Left lobe of liver (tissue), 2 donors: ENCODE measurements at regions not wholly inside any gene's neighbourhood (a gene's known extent, or its start where the extent isn't known, plus 50 kb on each side); places are given as distances from the start of the nearest gene placed in this dataset.

Experiments used
- ATAC-seq: fragments of 200-7000 bp; cut with Tn5 transposase; one replicate; pipeline ENCODE4 v1.9.1; 2020; ENCODE audit warnings: mild to moderate bottlenecking, moderate library complexity
- DNase-seq: peaks from one replicate; pipeline ENCODE4 v3.0.0-alpha.2; 2020; ENCODE audit warnings: low spot score
- donor health status: DM: no; HTN: no; CAD: no; lungs with moderate emphysema.
- donor health status: DM: no; HTN: yes; CAD: no.

DNA sequence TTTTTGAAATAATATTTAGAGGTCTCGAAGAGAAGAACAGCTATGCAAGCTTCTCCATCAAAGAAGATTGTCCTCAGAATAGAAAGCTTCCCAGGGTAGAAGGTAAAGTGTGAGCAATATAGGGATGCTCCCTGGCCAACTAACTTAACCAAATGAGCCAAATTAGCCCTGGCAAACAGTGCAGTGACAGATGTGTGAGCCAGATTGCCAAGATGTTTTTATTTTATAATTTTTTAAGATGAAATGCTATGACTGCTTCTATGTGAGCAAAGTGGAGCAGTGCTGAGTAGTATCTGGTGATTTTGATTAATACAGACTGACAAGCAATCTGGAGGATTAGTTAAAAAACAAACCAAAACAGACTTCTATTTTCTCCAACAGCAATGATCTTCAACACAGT, 202.1 kb downstream of the NOVA1 start:
- ATAC-seq = no peak
- DNase-seq = no peak

DNA sequence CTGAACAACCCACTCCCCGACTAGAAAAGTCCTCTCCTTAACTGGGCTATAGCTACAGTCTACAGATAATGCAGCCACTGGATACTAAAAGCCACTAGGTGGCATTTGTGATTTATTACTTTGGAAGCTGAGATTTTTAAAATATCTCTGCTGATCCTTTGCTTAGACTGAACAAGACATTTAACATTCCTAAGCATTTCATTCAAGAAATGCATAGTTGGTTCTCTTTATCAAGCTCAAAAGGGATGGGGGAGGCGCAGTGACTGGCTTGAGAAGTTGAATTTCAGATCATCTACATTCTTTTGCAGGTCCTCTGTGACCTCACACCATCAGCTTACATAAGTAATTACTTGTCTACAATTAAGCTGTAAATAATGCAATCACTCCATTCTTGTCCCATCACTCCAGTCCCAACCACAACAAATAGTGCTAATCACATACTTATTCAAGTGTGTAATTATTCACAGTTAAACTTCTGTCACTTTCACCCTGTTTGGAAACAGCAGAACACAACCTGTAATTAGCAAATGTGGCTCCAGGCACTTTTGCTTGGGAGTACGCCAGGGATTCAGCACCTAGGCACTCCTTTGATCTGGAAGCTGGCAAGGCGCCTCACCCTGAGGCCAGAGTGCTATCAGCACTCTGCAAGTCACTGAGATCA, 203.6 kb downstream of the NOVA1 start:
- no peak for DNase-seq
- peak; percentile 60 for ATAC-seq

DNA sequence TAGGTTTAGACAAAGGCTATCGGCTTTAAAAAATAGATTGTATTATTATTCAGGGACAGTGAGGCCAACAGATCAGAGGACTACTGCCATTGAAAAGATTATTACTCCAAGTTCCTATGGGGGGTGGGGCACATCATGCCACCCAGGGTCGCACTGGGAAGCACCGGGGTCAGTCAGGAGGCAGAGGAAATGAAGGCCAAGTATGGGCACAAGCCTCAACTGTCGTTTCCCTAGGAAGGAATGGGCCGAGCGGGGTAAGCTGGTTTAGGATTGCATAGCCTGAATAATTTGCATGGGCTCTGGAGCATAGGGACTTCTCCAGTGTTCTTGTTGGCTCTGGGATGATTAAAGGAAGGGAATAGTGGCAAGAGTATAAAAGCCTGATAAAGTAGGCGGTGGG, 205.3 kb downstream of the NOVA1 start:
- DNase-seq = no peak
- no peak for ATAC-seq

DNA sequence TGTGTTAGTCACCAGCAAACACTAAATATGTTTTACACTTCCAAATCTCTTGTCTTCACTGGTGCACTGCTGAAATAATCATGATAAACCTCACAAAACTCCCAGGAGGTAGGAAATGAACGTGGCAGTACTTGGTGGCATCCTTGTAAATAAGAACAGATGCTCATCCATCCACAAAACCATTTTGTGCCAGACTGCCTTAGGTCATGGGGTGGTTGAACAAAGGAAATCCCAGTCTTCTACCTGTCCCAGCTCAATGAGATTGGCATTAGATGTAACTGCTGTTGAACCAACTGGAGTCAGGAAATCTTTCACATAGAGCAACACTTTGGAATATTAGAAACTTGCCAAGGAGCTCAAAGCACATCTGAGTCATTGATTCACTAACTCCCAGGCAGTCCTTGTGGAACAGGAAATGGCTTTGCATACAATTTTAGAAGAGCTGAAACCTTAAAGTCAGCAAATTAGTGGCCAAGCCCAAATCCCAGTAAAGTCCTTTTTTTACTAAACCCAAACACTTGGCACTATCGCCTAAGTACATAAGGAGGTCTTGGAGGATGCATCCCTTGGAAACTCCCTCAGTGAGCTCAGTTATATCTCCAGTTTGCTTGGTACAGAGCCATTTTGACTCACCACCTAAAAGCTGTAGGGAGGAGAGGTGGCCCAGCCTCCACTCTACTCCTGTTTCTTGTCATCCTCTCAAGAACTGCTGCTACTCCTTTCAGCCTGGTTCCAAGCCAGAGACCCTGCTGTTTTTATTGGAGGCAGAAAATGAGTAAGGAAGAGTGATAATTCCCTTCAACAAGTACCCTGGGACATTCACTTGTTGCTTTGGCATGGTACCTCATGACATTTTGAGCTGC, 208.0 kb downstream of the NOVA1 start:
- DNase-seq (no peak), ATAC-seq (no peak)

DNA sequence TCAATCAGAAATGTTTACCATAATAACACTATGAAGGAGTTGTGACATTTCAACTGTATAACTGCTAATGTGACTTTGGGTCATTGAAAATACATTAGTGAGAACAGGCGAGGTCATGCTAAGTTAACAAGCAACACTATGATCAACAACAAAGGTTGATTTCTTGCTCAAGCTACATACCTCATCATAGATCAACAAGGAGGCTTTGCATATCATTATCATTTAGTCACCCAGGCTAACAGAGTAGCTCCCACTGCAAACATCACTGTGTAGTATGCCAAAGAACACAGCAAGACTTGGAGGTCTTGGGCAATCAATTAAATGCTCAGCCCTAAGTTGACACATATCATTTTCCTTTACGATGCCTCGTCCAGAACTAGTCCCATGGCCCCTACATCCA, 212.5 kb downstream of the NOVA1 start:
- ATAC-seq (no peak), DNase-seq (no peak)

DNA sequence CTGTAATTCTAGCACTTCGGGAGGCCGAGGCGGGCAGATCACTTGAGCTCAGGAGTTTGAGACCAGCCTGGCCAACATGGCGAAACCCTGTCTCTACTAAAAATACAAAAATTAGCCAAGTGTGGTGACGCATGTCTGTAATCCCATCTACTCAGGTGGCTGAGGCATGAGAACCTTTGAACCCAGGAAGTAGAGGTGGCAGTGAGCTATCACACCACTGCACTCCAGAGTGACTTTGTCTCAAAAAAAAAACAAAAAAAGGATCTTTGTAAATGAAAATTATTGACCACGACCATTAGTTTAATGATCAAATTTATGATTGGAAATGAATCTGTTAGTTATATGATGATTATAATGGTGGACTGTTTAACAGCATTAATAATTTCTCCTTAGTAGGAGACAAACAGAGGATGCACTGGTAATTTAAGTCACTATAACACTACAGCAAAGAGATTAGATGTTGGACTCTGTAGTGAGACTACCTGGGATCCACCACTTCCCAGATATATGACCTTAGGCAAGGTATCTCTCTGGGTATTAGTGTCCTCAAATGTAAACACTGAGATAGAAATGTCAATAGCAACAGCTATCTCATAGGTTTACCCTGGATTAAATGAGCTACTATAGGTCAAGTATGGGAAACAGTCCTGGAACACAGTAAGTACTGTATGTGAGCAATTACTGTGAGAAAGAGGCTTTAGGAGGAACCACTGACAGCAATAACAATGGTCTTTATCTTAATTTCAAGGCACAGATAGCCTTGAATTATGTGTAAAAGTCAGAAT, 214.7 kb downstream of the NOVA1 start:
- DNase-seq (no peak), ATAC-seq (no peak)

DNA sequence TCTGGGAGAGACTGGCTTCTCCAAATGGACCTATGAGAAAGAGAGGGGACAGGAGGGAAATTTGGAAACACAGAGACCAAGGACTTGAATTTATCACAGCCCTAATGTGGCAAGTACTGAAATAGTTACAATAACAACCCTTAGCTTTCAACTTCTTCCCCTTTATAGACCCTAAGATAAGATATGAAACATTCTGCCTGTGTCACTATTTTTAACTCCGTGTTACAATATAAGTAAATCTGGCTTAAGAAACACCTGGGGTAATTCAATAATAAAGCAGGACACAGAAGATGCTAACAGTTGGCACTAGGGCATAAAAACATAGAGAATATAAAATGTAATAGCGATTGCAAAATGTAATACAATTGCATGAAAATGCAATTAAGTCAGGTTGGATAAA, 216.4 kb downstream of the NOVA1 start:
- DNase-seq (no peak), ATAC-seq (no peak)

DNA sequence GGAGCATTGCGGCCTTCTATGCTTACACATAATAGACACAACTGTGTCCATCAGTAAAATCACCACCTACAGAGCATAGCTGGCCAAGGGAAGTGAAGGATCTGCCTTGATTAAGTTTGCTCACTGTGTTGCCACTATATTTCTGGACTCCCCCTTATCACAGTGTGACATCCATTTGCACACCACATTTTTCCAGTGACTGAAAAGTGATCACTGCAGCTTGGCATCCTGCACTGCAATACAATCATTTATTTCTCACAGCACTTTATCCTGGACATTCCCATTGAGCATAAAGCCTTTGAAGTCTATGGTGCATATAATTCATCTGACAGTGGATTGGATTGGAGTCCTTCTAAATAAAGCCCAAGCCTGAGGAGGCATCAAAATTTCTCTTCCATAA, 217.2 kb downstream of the NOVA1 start:
- DNase-seq (no peak), ATAC-seq (no peak)

DNA sequence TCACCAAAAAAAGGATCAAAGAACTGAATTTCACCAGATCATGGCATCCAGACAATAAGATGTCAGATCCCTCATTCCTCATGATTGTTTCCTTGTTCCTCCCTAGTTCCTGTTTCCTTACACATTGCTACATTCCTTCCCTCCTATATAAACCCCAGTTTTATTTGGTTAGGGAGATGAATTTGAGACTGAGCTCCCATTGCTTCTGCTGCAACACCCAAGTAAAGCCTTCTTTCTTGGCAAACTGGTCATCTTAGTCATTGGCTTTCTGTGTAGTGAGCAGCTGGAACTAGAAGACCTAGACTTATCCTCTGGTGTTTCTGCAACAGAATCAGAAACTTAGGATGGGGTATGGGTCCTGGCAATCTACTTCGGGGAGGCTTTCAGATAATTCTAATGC, 217.9 kb downstream of the NOVA1 start:
- DNase-seq (no peak), ATAC-seq (no peak)

DNA sequence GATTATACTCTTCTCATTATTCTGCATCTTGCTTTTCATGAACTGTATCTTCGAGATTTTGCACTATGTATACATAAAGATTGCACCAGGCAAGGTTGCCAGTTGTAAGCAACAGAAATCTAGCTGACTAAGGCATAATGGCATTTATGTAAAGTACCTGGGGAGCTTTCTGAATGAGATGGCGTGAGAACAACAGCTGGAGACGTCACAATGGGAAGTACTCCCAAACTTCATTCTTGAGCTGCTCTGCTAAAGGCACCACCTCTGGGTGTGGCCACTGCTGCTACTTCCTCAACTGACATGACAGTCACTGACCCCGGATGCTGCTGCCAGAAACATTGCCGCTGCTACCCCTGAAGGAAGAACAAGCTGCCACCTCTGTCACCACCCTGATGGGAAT, 220.7 kb downstream of the NOVA1 start:
- no peak for DNase-seq
- no peak for ATAC-seq

DNA sequence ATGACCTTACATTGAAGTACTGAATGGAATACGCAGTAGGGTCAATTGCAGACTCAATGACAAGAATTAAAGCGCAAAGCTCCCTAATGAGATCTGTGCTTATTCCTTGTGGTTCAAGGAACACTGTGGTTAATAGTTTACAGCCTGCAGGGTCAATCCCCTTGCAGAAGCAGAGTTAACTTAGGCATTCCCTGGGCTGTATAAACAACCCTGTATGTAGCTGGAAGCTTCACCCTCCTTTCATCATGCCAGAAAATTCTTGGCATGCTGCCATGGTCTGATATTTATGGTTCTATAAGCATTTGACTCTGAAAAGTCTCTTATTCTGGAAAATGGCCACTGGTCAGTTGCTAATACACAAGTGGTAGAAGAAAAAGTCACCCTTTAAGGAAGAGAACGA, 227.7 kb downstream of the NOVA1 start:
- ATAC-seq (peak; percentile 22), DNase-seq (no peak)

DNA sequence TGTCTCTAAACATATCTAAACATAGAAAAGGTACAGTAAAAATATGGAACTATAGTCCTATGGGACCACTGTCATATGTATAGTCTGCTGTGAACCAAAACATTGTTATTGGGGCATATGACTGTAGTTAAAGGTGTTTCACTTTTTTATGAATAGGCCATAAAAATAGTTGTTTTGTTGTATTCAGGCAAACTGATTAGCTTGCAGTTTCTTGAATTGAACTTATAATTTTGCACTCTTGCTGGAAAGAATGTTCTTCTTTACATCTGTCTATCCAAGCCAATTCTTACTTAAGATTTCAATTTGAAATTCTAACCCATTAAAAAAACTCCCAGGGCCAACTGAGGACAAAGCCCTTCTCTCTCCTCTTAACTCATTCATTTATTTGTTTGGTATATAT, 234.1 kb downstream of the NOVA1 start:
- no peak for ATAC-seq
- no peak for DNase-seq

DNA sequence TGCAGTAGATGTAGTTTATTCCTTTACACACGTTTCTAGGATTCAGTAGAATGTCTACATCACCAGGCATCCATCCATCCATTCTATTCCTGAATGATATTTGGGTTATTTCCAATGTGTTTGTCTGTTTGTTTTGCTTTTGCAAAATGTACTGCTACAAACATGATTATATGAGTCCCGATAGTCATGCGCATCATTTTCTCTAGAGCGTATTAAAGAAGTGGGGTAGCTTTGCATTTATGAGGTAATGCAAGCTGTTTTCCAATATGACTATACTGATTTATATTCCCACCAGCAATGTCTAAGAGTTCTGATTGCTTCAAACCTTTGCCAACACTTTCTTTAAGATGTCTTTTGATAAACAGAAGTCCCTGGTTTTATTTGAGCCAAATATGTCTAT, 253.2 kb downstream of the NOVA1 start:
- DNase-seq (no peak), ATAC-seq (no peak)

DNA sequence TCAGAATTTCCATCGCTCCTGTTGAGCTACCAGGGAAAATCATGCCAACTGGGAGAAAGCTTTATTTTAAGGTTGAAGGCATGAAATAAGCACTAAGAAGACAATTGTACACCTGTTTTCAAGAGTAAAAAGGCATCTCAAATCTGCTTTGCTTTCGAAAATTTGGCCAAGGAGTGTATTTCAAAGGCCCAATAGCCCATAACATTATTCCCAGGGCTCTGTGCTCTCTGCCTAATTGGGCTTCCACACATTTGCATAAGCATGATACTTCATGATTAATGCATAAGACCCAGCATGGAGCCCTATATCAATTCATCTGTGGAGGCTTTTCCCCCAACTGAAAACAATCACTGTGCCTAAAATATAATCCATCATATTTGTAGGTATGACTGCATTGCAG, 258.5 kb downstream of the NOVA1 start:
- ATAC-seq (no peak), DNase-seq (no peak)

DNA sequence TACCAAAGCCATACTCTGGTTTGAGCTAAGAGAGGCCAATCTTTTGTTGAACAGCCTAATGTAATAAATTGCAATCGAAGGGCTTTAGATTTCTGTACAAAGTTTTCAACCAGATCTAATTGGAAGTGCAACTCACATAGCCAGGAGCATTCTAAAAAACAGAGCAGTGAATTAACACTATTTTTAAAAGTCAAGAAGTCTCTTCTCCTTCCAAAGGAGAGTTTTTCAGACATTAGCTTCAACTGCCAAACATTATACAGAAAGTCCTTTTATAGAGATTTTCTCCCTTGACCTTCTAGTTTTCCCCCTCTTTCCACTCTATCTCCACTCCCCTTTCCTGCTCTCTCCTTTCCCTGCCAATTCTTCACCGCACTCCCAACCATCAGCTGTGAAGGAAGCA, 259.6 kb downstream of the NOVA1 start:
- DNase-seq (no peak), ATAC-seq (no peak)

DNA sequence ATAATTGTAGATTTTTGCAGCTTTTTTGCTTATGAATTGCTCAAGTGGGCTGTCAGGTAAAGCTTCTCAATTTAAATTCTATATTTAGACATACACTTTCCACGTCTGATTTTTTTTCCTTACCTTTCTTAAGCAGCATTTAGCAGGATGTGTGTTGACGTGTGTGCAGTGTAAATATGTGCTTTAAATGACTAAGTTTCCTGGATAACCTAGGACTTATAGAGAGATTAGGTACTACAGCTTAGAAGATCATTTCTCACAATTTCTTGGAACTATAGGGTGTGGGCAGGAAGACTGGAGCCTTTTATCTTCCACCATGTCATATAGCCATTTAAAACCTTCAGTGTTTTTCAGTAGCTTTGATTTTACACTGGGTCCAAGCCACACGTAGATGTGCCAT, 263.5 kb downstream of the NOVA1 start:
- DNase-seq (no peak), ATAC-seq (no peak)

DNA sequence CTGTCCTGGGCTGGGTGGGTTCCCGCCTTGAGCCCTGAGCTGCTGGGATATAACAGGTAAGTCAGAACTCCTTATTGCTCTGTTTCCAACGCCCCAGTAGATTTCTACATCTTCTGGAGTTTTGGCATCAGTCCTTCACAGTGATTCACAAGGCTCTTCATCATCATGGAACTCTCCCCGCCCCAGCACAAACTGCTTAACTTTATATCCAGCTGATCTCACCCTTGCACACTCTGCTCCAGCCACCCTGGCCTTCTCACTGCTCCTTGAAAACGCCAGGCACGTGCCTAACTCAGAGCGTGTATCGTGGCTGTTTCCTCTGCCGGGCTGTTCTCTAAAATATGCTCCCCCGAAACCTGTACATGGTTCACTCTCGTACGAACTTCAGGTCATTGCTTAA, 264.9 kb downstream of the NOVA1 start:
- ATAC-seq (no peak), DNase-seq (no peak)

DNA sequence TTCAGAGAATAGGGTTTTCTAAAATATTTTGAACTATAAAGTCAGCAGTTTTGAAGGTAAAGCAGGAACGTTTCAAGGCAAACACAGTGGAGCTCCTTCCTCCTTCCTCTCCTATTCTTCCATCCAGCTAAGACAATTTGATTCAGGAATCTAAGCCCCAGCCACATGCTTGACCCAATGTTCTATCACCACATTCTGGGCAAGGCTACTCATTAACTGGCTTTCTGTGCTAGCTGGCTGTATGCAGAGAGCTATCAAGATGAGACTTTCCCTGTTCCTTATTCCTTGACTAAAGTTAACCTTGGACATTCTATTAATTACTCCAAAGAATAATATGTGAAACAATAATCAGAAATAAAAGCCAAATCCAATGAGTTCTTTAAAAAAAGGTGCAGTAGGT, 266.9 kb downstream of the NOVA1 start:
- DNase-seq = no peak
- ATAC-seq = no peak

DNA sequence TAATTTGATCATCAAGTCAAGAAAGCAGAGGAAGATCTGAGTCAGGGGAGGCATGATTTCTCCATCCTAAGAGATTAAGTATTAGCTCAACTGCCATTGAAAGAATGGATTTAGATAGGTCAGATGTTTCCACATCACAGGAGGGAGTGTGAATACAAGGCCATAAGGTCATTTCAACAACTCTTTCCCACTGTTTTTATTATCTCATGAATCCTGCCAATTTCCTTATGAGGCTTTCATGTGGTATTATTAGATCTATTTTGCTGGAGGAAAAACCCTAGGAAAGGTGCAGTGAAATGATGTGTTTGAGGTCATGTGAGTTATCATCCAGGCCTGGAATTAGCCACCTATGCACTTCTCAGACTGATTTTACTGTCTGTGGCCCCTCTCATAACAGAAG, 269.0 kb downstream of the NOVA1 start:
- DNase-seq = no peak
- ATAC-seq = no peak

DNA sequence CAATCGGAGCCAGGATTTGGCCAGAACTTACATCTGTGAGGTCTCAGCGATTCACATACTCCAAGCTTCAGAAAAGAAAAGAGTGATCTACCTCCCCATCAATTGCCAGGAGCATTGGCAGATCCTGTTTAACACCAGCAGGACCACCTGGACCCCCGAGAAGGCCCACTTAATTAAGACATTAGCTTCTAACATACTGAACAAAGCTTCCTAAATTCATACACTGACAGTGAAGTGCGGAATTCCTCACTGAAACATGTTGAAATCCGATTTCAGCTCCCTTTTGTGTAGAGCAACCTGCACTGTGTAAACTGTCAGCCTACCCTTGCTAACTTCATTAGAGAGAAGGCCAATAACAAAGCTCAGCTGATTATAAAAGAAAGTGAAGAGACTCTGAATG, 274.0 kb downstream of the NOVA1 start:
- ATAC-seq = no peak
- DNase-seq = no peak

DNA sequence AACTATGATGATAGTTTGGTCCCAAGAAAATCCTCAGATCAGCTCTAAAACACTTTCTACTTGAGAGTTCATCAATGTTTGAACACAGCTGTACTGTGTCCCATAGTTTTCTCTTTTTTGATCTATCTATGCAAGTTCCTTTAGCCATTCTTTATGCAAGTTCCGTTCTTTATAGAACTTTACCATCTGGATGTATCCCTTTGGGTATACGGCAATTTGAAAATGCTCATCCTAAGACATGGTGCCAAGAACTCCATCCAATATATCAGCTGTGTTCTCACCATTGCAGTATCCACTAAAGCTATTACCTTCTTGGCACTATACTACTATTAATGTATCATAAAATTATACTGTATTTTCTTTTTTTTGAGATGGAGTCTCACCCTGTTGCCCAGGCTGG, 276.9 kb downstream of the NOVA1 start:
- ATAC-seq (no peak), DNase-seq (no peak)
